KBM-7 (cell line): ENCODE measurements at regions not wholly inside any gene's neighbourhood (a gene's known extent, or its start where the extent isn't known, plus 50 kb on each side); places are given as distances from the start of the nearest gene placed in this dataset.
"Not testable (repeated sequence)": the region's sequence is repeated elsewhere in the genome, so short reads cannot be mapped to it uniquely, and the experiment has no call there.

ENCODE experiments used
- DNase-seq: peaks from one replicate; pipeline ENCODE4 v3.0.0-alpha.2; 2015
- in situ Hi-C: fragments of 300-500 bp; cut with MboI; formaldehyde crosslinking; loops from 2 replicates; pipeline ENCODE4 v1.14.3; 2020; ENCODE audit warnings: low sequenced_read_pairs, low pct_unique_long_range_greater_than_20kb, mixed read lengths

DNA sequence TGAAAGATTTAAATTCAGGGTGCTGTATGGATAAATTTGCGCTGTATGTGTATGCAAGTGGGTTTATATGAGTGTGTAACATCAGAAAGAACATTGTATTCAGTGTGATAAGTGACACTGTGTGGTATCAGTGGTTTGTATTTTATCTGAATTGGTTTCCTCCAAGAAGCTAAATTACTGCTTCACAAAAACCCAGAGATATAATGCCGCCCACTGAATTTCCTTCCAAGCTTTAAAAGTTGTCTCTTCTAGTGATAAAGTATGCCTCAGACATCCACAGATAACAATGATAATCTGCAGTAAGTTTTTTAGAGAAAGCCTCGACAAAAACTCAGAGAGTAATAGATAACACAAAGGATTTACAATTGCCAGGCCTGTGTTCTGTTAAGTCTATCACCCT lies 710.6 kb upstream of the HS3ST1 start:
- no peak for DNase-seq
- in situ Hi-C loops: no loop called here

- in situ Hi-C loops: no loop called here
- DNase-seq: no peak
Measured at GRCh38 chr4:12138488-12138887, 709.8 kb upstream of the HS3ST1 start.

- DNase-seq: no peak
- in situ Hi-C loops: no loop called here
Measured at GRCh38 chr4:12137575-12137974, 708.9 kb upstream of the HS3ST1 start.

DNA sequence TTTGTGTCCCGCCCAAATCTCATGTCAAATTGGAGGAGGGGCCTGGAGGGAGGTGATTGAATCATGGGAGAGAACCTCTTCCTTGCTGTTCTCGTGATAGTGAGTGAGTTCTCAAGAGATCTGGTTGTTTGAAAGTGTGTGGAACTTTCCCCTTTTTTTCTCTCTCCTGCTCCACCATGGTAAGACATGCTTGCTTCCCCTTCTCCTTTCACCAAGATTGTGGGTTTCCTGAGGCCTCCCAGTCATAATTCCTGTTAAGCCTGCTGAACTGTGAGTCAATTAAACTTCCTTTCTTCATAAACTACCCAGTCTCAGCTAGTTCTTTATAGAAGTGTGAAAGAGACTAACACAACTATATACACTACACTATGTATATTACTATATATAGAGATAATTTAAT lies 697.8 kb upstream of the HS3ST1 start:
- no peak for DNase-seq
- in situ Hi-C loops: no loop called here

- in situ Hi-C loops: no loop called here
- no peak for DNase-seq
Measured at GRCh38 chr4:12124138-12124537, 695.4 kb upstream of the HS3ST1 start.

GRCh38 chr4:12123707-12124106 lies 695.0 kb upstream of the HS3ST1 start:
- in situ Hi-C loops: no loop called here
- no peak for DNase-seq

DNA sequence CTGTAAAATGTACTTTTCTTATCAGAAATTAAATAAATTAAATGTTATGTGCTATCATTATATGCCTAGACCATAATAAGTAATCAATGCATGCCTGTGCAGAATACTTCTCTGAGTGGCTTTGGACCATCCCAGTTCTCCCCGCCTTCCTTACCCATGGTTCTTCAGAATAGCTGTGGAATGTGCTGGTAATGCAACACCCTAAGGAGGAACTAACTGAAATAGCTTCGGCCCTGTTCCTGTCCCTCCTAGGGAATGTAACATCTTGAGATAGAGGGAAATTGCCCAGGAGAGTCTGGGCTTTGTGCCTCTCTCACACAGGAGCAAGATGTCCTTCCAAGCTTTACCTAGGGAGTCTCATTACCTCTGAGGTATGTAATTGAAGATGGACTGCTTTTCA lies 693.6 kb upstream of the HS3ST1 start:
- no peak for DNase-seq

GRCh38 chr4:12120968-12121367 lies 692.3 kb upstream of the HS3ST1 start:
- no peak for DNase-seq
- in situ Hi-C loops: no loop called here

More for the DNA sequence above, 693.6 kb upstream of the HS3ST1 start:
- in situ Hi-C loops: no loop called here

GRCh38 chr4:12118651-12119213 lies 690.0 kb upstream of the HS3ST1 start:
- peak; percentile 4 for DNase-seq
- in situ Hi-C loops: no loop called here

- in situ Hi-C loops: no loop called here
- no peak for DNase-seq
Measured at GRCh38 chr4:12116009-12116552, 687.4 kb upstream of the HS3ST1 start.

GRCh38 chr4:12110627-12111026 lies 681.9 kb upstream of the HS3ST1 start:
- in situ Hi-C loops: no loop called here
- DNase-seq: no peak

DNA sequence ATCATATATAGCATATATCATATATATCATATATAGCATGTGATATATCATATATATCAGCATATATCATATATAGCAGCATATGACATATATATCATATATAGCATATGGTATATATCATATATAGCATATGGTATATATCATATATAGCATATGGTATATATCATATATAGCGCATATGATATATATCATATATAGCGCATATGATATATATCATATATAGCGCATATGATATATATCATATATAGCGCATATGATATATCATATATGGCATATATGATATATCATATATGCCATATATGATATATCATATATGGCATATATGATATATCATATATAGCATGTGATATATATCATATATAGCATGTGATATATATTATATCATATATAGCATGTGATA lies 680.4 kb upstream of the HS3ST1 start:
- DNase-seq, in situ Hi-C loops: not testable (repeated sequence)

GRCh38 chr4:12105519-12105918 lies 676.8 kb upstream of the HS3ST1 start:
- DNase-seq: no peak
- in situ Hi-C loops: no loop called here

DNA sequence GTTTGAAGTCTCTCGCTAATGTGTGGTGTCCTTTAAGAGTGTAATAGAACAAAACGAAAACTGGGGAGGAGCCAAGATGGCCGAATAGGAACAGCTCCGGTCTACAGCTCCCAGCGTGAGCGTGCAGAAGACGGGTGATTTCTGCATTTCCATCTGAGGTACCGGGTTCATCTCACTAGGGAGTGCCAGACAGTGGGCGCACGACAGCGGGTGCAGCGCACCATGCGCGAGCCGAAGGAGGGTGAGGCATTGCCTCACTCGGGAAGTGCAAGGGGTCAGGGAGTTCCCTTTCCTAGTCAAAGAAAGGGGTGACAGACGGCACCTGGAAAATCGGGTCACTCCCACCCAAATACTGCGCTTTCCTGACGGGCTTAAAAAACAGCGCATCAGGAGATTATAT lies 661.2 kb upstream of the HS3ST1 start:
- DNase-seq, in situ Hi-C loops: not testable (repeated sequence)

DNA sequence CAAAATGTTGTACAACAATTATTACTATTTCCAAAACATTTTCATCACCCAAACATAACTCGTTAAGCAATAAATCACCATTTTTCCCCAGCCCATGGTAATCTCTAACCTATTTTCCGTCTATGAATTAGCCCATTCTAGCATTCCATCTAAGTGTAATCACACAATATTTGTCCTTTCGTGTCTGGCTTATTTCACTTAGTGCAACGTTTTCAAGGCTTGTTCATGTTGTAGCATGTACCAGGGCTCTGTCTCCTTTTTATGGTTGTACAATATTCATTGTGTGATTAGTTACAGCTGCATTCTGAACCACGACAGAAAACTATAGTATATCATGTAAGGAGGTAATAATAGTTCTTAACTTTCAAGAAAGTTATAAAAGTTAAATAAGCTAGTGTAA lies 656.0 kb upstream of the HS3ST1 start:
- no peak for DNase-seq
- in situ Hi-C loops: no loop called here

DNA sequence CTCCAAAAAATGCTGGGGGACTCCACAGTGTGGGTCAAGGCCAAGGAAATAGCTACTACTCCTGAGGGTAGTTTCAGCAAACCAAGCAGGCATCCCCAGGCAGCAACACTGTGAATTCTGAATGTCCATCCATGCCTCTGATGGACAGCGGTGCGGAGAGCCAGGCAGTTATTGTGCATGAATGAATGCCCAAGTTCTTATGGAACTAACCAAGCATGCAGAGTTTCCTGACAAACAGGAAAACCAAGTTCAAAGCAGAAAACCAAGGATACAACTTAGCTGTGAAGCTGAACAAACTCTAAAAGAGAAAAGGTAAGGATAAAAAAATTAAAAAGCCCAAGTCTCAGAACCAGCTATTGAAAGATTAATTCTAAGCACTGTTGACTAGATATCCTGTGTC lies 642.6 kb upstream of the HS3ST1 start:
- in situ Hi-C loops: no loop called here

GRCh38 chr4:12053966-12054365 lies 625.3 kb upstream of the HS3ST1 start:
- DNase-seq: no peak

More for the DNA sequence above, 642.6 kb upstream of the HS3ST1 start:
- DNase-seq: no peak

GRCh38 chr4:12053556-12053955 lies 624.9 kb upstream of the HS3ST1 start:
- no peak for DNase-seq
- in situ Hi-C loops: no loop called here

More at GRCh38 chr4:12053966-12054365, 625.3 kb upstream of the HS3ST1 start:
- in situ Hi-C loops: no loop called here

- in situ Hi-C loops: no loop called here
Measured at GRCh38 chr4:12050357-12050756, 621.7 kb upstream of the HS3ST1 start.

GRCh38 chr4:12042818-12043217 lies 614.1 kb upstream of the HS3ST1 start:
- in situ Hi-C loops: no loop called here
- no peak for DNase-seq

More at GRCh38 chr4:12050357-12050756, 621.7 kb upstream of the HS3ST1 start:
- no peak for DNase-seq

DNA sequence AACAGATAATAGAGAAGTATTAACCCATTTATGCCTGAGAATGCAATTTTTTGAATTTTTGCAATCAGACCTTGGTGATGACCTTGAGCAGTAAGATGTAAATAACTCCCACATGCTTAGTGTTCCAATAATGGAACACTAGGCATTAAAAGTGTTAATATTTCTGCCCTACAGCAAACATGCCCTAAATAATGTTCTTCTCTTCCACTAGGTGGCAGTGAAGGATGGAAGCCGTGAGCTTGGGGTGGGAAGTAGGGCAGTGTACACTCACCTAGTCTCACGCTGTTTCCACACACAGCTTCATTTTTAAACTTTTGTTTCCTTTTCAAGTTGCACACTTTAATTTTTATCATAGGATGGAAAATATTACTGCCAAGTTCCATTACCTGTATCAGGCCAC lies 613.1 kb upstream of the HS3ST1 start:
- DNase-seq: peak; percentile 1
- in situ Hi-C loops: no loop called here
